A549 (cell line): ENCODE measurements at regions not wholly inside any gene's neighbourhood (a gene's known extent, or its start where the extent isn't known, plus 50 kb on each side); places are given as distances from the start of the nearest gene placed in this dataset.

Experiments
- ATAC-seq, 2 experiments: fragments of 200-7000 bp in 1 of 2; fragments of >200 bp in 1 of 2; cut with Nextera tagmentation in 1 of 2; cut with Tn5 transposase in 1 of 2; 3 replicates each; pipeline versions ENCODE4 v1.8.0 to v1.9.1; 2018 to 2020; ENCODE audit warnings: mild to moderate bottlenecking in 1 of 2, moderate library complexity in 1 of 2
- CTCF ChIA-PET: fragments of 300-600 bp; sonication (Branson Sonifier 250); formaldehyde crosslinking; extraction: SDS; loops from one replicate; lab custom pipeline; 2021; ENCODE audit warnings: antibody characterized with exemption, inconsistent platforms; lab: Yijun Ruan, JAX
- POLR2A ChIA-PET: fragments of 350-600 bp; formaldehyde crosslinking; extraction: SDS; loops from one replicate; lab custom pipeline; 2021; ENCODE audit warnings: antibody characterized with exemption, inconsistent platforms; lab: Yijun Ruan, JAX
- DNase-seq, 2 experiments: peaks; one replicate each; pipeline versions ENCODE4 v3.0.0 to v3.0.0-alpha.2; 2011 to 2016; ENCODE audit warnings: low read depth in 1 of 2, low spot score in 1 of 2
- FAIRE-seq: peaks from 2 replicates; lab custom pipeline; 2011; peaks lifted over from hg19 to GRCh38; lab: Jason Lieb, UNC
- H3K27ac ChIP-seq, 2 experiments: fragments of >200 bp; sonication (Bioruptor Twin); formaldehyde crosslinking; 3 replicates each; pipeline ENCODE4 v1.5.1; 2016 to 2017
- H3K4me1 ChIP-seq: fragments of >200 bp; sonication (Bioruptor Twin); formaldehyde crosslinking; 3 replicates; pipeline ENCODE4 v1.6.1; 2016
- H3K4me2 ChIP-seq: fragments of >200 bp; sonication (Bioruptor Twin); formaldehyde crosslinking; 3 replicates; pipeline ENCODE4 v1.6.1; 2016
- H3K4me3 ChIP-seq: fragments of >200 bp; sonication (Bioruptor Twin); formaldehyde crosslinking; 3 replicates; pipeline ENCODE4 v1.5.1; 2016
- H3K9me3 ChIP-seq: fragments of >200 bp; sonication (Bioruptor Twin); formaldehyde crosslinking; 3 replicates; pipeline ENCODE4 v1.6.1; 2016
- ATOH8 ChIP-seq: fragments of 250-450 bp; sonication (Bioruptor Pico); IDR thresholded peaks from 2 replicates; pipeline ENCODE4 v1.5.0; 2020; ENCODE audit warnings: low read depth, mild to moderate bottlenecking, moderate library complexity
- BHLHE40 ChIP-seq: IDR thresholded peaks from 2 replicates; pipeline ENCODE4 v1.6.1; 2012; ENCODE audit warnings: low read depth, low read length, inconsistent platforms
- CBX8 ChIP-seq: fragments of 200-600 bp; sonication (generic); IDR thresholded peaks from 2 replicates; pipeline ENCODE4 v1.6.1; 2016
- CHD2 ChIP-seq: fragments of 150-350 bp; IDR thresholded peaks from 2 replicates; pipeline ENCODE4 v1.6.1; 2014; ENCODE audit warnings: low read length; ENCODE audit not compliant: partially characterized antibody
- CHD4 ChIP-seq: fragments of 200-600 bp; sonication (generic); IDR thresholded peaks from 2 replicates; pipeline ENCODE4 v1.6.1; 2016; ENCODE audit warnings: antibody characterized with exemption, mild to moderate bottlenecking, borderline replicate concordance
- EHF ChIP-seq: fragments of 250-450 bp; sonication (Bioruptor Pico); IDR thresholded peaks from 2 replicates; pipeline ENCODE4 v1.5.0; 2020; ENCODE audit warnings: mild to moderate bottlenecking
- EP300 ChIP-seq, 2 experiments: fragments of >200 bp; sonication (Bioruptor Twin); formaldehyde crosslinking; IDR thresholded peaks; 2 replicates in 1 of 2; 3 replicates in 1 of 2; pipeline ENCODE4 v1.6.1; 2016 to 2017
- ESRRA ChIP-seq: fragments of 150-350 bp; IDR thresholded peaks from 2 replicates; pipeline ENCODE4 v1.6.1; 2014; ENCODE audit warnings: mild to moderate bottlenecking, low read length, borderline replicate concordance
- FOSL2 ChIP-seq, 2 experiments: fragments of 450-650 bp in 1 of 2; fragments of >200 bp in 1 of 2; sonication (Bioruptor Twin) in 1 of 2; formaldehyde crosslinking; IDR thresholded peaks; 2 replicates each; pipeline versions ENCODE4 v1.5.0 to v1.6.1; 2016 to 2020; ENCODE audit warnings: mild to moderate bottlenecking in 1 of 2, moderate library complexity in 1 of 2
- FOXS1 ChIP-seq: fragments of 250-450 bp; sonication (Bioruptor Pico); IDR thresholded peaks from 2 replicates; pipeline ENCODE4 v1.5.0; 2020; ENCODE audit warnings: mild to moderate bottlenecking, moderate library complexity
- KDM5A ChIP-seq: fragments of 200-600 bp; sonication (generic); IDR thresholded peaks from 2 replicates; pipeline ENCODE4 v1.6.1; 2016; ENCODE audit warnings: antibody characterized with exemption, mild to moderate bottlenecking
- MAFK ChIP-seq: fragments of 450-650 bp; IDR thresholded peaks from 2 replicates; pipeline ENCODE4 v1.6.1; 2014; ENCODE audit not compliant: partially characterized antibody
- MAX ChIP-seq: IDR thresholded peaks from 2 replicates; pipeline ENCODE4 v1.6.1; 2012
- MYC ChIP-seq: IDR thresholded peaks from 2 replicates; pipeline ENCODE4 v1.6.1; 2012; ENCODE audit warnings: mild to moderate bottlenecking, inconsistent platforms, low read length, improper control_type of control experiment, borderline replicate concordance
- NR3C1 ChIP-seq: fragments of >200 bp; sonication (Bioruptor Twin); formaldehyde crosslinking; IDR thresholded peaks from 3 replicates; pipeline ENCODE4 v1.6.1; 2017
- PBX3 ChIP-seq: IDR thresholded peaks from 2 replicates; pipeline ENCODE4 v1.6.1; 2012
- POLR2A ChIP-seq: IDR thresholded peaks from 2 replicates; pipeline ENCODE4 v1.6.1; 2012; ENCODE audit warnings: mild to moderate bottlenecking, low read length
- RAD21 ChIP-seq, 2 experiments: fragments of >200 bp in 1 of 2; sonication (Bioruptor Twin) in 1 of 2; formaldehyde crosslinking in 1 of 2; IDR thresholded peaks in 1 of 2; conservative IDR thresholded peaks in 1 of 2; 2 replicates in 1 of 2; 3 replicates in 1 of 2; pipeline ENCODE4 v1.6.1; 2012 to 2018; ENCODE audit warnings: inconsistent platforms in 1 of 2
- SMC3 ChIP-seq: fragments of >200 bp; sonication (Bioruptor Twin); formaldehyde crosslinking; IDR thresholded peaks from 3 replicates; pipeline ENCODE4 v1.6.1; 2018; ENCODE audit warnings: inconsistent platforms
- SREBF2 ChIP-seq: fragments of 450-650 bp; IDR thresholded peaks from 2 replicates; pipeline ENCODE4 v1.6.1; 2014; ENCODE audit warnings: mild to moderate bottlenecking, moderate library complexity
- TP53 ChIP-seq: fragments of 250-450 bp; sonication (Bioruptor Pico); IDR thresholded peaks from 2 replicates; pipeline ENCODE4 v1.5.0; 2021; ENCODE audit warnings: mild to moderate bottlenecking, moderate library complexity
- ZC3H11A ChIP-seq: fragments of 450-650 bp; IDR thresholded peaks from 2 replicates; pipeline ENCODE4 v1.6.1; 2014; ENCODE audit warnings: antibody characterized with exemption, mild to moderate bottlenecking
- ZFP36 ChIP-seq: fragments of 450-650 bp; IDR thresholded peaks from 2 replicates; pipeline ENCODE4 v1.6.1; 2014; ENCODE audit warnings: borderline replicate concordance; ENCODE audit not compliant: partially characterized antibody
- ZNF302 ChIP-seq: fragments of 250-450 bp; sonication (Bioruptor Pico); IDR thresholded peaks from 2 replicates; pipeline ENCODE4 v1.9.0; 2021; ENCODE audit warnings: inconsistent platforms, mild to moderate bottlenecking, moderate library complexity
- ZSCAN20 ChIP-seq: fragments of 250-450 bp; sonication (Bioruptor Pico); IDR thresholded peaks from 2 replicates; pipeline ENCODE4 v1.8.0; 2022; ENCODE audit warnings: mild to moderate bottlenecking, moderate library complexity
- WGBS: methylation state at CpG from one replicate; pipeline ENCODE4 v1.1.6; 2017; ENCODE audit errors: missing lambda C conversion rate; 5-methylcytosine and 5-hydroxymethylcytosine counted together

GRCh38 chr22:48284671-48285070 lies 1522.2 kb downstream of the TBC1D22A start:
- no peak overlapping the region for H3K4me2 ChIP-seq
- POLR2A ChIA-PET: no interaction called here
- peaks cover 5% of the 10 kb centered on the region; the same call in 1 of the 3 replicates for H3K4me1 ChIP-seq
- 66% methylated on average over 4 of the region's 4 CpGs for WGBS
- no peak overlapping the region for H3K4me3 ChIP-seq
- FAIRE-seq (no peak), DNase-seq (no peak), ATAC-seq (no peak)
- H3K9me3 ChIP-seq: peaks cover 12% of the 10 kb centered on the region
- H3K27ac ChIP-seq: no peak overlapping the region
- CTCF ChIA-PET: no interaction called here
- TF ChIP-seq ZNF302 (CRISPR knock-in tag): no peak
- TF ChIP-seq ATOH8: no peak
- no peak for TF ChIP-seq SMC3
- no peak for TF ChIP-seq POLR2A
- no peak for TF ChIP-seq RAD21 (conservative IDR thresholded peaks at IDR 0.05 in 1 of 2, IDR thresholded peaks at IDR 0.05 in 1 of 2)
- no peak for TF ChIP-seq MAX
- TF ChIP-seq CBX8: no peak
- no peak for TF ChIP-seq PBX3
- no peak for TF ChIP-seq NR3C1
- TF ChIP-seq FOXS1 (CRISPR knock-in tag): no peak
- no peak for TF ChIP-seq ZSCAN20 (CRISPR knock-in tag)
- TF ChIP-seq EP300 (IDR thresholded peaks at IDR 0.05): no peak
- no peak for TF ChIP-seq MYC
- no peak for TF ChIP-seq ESRRA
- TF ChIP-seq SREBF2: no peak
- TF ChIP-seq ZC3H11A: no peak
- no peak for TF ChIP-seq MAFK

- no peak for ATAC-seq
- Histone ChIP-seq H3K9me3 (peaks cover 12% of the 10 kb centered on the region), H3K4me3 (no peak overlapping the region), H3K4me1 (peaks cover 5% of the 10 kb centered on the region; the same call in 1 of the 3 replicates), H3K27ac (no peak overlapping the region), H3K4me2 (no peak overlapping the region)
- no peak for TF ChIP-seq BHLHE40
- TF ChIP-seq FOXS1 (CRISPR knock-in tag): no peak
- no peak for TF ChIP-seq EHF (CRISPR knock-in tag)
- TF ChIP-seq KDM5A: no peak
- FAIRE-seq: no peak
- 62% methylated on average over 2 of the region's 2 CpGs for WGBS
- POLR2A ChIA-PET: no interaction called here
- DNase-seq: no peak
- CTCF ChIA-PET: interaction anchor here (0.9 kb wide), 1 partner anchor 11 kb away, joined by 3 read pairs; no protein-coding TSS in a partner anchor
Measured at GRCh38 chr22:48282804-48283203, 1520.4 kb downstream of the TBC1D22A start.

- Histone ChIP-seq H3K4me2 (no peak overlapping the region), H3K27ac (no peak overlapping the region), H3K4me3 (no peak overlapping the region), H3K9me3 (peaks cover 12% of the 10 kb centered on the region), H3K4me1 (no peaks in the 10 kb centered on the region)
- no peak for FAIRE-seq
- ATAC-seq: no peak
- no peak for DNase-seq
- POLR2A ChIA-PET: no interaction called here
- TF ChIP-seq CHD2 (no peak), EP300 (IDR thresholded peaks at IDR 0.05) (no peak), CHD4 (no peak), TP53 (CRISPR knock-in tag) (no peak), ZFP36 (no peak), BHLHE40 (no peak), FOSL2 (IDR thresholded peaks at IDR 0.05) (no peak), FOSL2 (CRISPR knock-in tag; IDR thresholded peaks at IDR 0.05) (no peak)
- TF ChIP-seq, all 56 proteins: peak for 0
- WGBS: 100% methylated on average over 2 of the region's 6 CpGs
- CTCF ChIA-PET: no interaction called here
Measured at GRCh38 chr22:48279461-48279756, 1517.0 kb downstream of the TBC1D22A start.
